ELF-1 (cell line): ENCODE measurements at regions not wholly inside any gene's neighbourhood (a gene's known extent, or its start where the extent isn't known, plus 50 kb on each side); places are given as distances from the start of the nearest gene placed in this dataset.

Experiments
- DNase-seq: peaks from one replicate; pipeline ENCODE4 v3.0.0-alpha.2; 2016; ENCODE audit warnings: low read depth, low spot score

DNA sequence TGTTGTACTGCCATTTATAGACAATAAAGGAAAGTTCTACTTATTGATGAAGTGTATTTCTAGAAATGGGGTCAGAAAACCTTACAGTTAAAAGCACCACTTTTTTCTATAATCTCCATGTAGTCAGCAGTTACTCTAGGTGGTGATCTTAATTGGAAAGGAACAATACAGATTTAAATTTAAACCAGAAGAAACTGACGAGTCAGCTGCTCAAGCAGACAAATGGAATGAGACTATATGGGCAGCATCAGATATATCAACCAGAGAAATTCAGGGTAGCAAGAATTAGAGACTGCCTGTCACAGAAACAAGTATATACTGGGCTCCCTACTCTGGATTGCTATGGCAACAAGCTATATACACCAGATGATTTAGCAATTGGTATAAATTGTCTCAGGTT, 99.6 kb upstream of the SCG2 start:
- DNase-seq: no peak

GRCh38 chr2:223700221-223700620, 98.1 kb upstream of the SCG2 start:
- no peak for DNase-seq

DNA sequence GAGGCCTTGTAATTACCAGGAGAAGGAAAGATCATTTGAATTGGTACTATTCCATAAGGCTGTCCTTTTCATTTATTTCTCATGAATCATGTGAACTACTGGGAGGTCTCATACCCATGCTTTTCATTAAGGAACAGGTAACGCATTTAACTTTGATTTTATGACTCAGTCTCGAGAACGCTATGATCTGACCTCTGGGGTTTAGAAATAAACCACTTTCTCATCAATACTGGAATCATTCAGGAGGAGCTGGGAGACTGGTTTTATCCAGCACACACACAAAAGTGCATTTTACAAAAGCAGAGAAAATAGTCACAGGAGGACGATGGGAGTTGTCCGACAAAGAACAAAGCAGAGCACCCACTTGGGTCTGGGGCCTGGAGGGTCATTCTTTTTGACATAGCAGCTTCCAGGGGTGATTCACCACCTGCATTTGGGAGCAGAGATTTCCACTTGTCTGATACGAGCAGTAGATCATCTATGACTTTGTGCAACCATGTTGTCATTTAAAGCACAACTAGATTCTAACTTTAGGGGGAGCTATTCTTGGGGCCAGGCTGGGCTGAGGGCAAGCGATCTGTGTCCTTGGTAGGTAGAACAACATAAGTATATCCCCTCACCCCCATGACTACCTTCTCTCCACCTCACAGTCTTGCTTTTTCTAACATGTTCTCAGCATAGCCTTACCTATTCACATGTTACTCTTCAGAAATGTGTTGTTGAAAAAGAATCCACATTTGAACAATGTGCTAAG, 95.9 kb upstream of the SCG2 start:
- no peak for DNase-seq

DNA sequence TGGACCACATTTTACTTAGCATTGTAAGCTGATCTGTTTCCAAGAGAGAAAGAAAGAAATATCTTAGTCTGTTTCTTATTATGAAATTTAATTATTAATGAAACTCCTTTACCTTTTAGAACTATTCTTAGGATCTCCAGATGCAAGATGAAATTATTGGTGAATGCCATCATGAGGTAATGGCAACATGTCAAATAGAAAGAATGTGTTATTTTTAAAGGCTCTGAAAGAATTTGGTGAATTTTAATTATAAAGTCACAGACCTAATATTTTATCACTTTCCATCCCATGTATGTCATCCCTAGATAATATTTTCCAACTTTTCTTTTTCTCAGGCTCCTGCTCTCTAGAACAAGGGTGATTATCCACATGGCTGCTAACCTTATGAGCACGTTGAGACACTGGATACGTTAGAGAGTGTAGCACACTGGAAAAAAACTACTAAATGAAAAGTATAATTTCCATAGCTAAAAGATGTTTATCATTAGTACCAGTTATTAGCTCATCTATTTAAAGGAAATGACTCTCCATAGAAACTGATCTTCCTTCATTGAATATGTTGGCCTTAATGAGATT, 95.2 kb upstream of the SCG2 start:
- no peak for DNase-seq

GRCh38 chr2:223696719-223697118, 94.6 kb upstream of the SCG2 start:
- DNase-seq: no peak

DNA sequence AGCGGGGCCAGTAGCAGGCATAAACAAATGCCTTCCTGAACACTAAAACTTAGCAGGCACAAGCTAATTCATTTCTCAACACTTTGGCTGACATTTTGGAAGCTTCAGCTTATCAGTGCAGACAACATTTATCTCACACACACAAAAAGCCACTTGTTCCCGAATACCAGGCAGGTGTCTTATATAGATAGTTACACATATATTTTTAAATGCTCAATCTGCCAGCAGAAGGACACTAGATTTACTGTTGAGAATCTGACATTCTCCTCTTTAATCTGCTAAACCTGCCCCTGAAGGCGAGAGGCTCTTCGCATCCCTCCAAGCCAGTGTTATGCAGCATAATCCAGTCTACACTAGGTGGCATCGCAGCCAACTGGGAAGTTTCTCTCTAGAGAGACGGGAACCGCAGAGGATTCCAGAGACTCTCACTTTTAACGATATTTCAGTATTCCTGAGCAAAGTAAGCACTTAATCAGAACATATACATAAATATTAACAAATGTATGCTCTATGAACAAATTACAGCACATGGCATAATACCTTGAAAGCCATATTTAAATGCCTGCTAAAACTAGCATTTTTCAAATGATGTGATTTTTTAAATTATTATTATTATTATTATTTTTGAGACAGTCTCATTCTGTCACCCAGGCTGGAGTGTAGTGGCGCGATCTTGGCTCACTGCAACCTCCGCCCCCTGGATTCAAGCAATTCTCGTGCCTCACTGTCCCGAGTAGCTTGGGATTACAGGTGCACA, 90.2 kb upstream of the SCG2 start:
- DNase-seq: peak; percentile 27

- DNase-seq: peak; percentile 28
Observed at GRCh38 chr2:223688094-223688835, 86.1 kb upstream of the SCG2 start.

DNA sequence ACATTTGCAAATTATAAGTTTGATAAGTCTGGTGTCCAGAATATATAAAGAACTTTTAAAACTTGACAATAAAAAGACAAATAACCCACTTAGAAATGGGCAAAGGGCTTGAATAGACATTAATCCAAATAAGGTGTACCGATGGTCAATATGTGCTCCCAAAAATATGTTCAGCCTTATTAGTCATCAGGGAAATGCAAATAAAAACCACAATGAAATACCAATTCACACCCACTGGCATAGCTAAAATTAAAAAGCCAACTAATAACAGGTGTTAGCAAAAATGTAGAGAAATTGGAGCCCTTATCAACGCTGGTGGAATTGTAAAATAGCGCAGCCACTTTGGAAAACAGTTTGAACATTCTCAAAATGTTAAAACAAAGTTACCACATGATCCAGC, 79.0 kb upstream of the SCG2 start:
- no peak for DNase-seq

DNA sequence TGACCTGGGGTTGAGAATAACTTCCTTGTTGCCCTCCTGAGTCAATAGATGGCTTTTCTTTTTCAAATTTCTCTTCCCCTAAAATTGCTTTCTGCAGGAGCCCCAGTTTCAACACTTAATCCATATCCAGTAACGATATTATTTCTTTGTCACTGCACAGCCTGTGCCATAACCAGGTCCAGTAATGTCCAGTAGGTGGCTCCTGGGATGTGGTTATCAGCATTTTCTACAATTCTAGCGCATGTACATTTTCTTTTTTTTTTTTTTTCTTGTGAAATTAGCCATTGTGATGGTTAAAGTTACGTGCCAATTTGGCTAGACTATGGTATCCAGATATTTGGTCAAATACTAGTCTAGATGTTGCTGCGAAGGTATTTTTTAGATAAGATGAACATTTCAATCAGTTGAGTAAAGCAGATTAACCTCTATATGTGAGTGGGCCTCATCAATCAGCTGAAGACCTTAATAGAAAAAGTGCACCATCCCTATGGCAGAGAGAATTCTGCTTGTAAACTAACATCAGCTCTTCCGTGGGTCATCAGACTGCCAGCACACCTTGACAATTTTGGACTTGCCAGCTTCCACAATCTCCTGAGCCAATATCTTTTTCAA, 72.9 kb upstream of the SCG2 start:
- DNase-seq: no peak

DNA sequence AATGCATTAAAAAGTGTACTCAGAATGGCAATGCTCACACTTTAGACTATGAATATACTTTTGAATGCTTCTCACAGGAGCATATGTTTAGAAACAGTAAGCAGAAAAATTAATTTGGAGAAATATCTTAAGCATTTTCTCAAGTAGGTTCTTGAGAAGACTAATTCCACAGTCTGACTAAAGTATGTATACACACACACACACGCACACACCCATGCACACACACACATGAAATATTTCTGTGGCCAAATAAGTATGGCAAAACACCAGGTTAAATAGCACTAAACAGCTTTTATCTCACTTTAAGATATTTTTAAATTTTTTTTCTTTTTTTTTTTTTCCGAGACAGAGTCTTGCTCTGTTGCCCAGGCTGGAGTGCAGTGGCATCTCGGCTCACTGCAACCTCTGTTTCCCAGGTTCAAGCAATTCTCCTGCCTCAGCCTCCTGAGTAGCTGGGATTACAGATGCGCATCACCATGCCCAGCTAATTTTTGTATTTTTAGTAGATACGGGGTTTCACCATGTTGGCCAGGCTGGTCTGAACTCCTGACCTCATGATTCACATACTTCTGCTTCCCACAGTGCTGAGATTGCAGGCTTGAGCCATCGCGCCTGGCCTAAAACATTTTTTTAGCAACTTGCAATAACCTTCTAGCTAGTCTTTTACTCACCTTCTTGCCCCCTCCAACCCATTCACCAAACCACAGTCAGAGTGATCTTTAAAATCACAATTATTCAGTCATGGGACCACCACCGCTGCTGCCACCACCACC, 67.5 kb upstream of the SCG2 start:
- no peak for DNase-seq

- no peak for DNase-seq
Observed at GRCh38 chr2:223668302-223668998, 66.3 kb upstream of the SCG2 start.

- DNase-seq: no peak
Observed at GRCh38 chr2:223654384-223654915, 52.3 kb upstream of the SCG2 start.

GRCh38 chr2:223652902-223653301, 50.7 kb upstream of the SCG2 start:
- no peak for DNase-seq

DNA sequence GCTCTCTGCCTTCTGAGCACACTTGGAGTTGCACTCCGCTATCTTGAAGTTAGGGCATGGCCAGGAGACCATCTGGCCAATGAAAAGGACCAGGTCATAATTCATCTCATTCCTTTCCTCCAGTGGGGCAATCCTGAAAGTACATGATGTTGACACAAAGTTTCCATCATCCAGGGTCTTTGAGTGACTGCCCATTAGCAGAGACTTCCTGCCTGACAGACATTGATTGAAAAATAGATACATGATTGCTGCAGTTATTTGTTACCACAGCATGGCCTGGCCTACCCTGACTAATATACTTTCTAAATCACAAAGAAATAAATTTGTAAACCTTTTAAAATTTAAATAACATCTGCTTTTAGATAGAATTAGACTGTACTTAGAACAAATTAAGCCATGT, 50.0 kb upstream of the SCG2 start:
- DNase-seq: no peak
